SK-N-SH treated with all-trans-retinoic acid at 6 μM for 48 hours (cell line): ENCODE measurements at regions not wholly inside any gene's neighbourhood (a gene's known extent, or its start where the extent isn't known, plus 50 kb on each side); places are given as distances from the start of the nearest gene placed in this dataset.

Experiments used
- ATAC-seq: fragments of 200-7000 bp; cut with Tn5 transposase; 3 replicates; pipeline ENCODE4 v1.9.1; 2020; ENCODE audit warnings: mild to moderate bottlenecking, moderate library complexity
- ARNTL ChIP-seq: fragments of 450-650 bp; formaldehyde crosslinking; IDR thresholded peaks from 2 replicates; pipeline ENCODE4 v1.5.0; 2020; ENCODE audit warnings: low read depth, mild to moderate bottlenecking, moderate library complexity, borderline replicate concordance
- BACH2 ChIP-seq: fragments of 250-450 bp; sonication (Bioruptor Pico); IDR thresholded peaks from 2 replicates; pipeline ENCODE4 v1.9.0; 2021; ENCODE audit warnings: mild to moderate bottlenecking, borderline replicate concordance
- CREB5 ChIP-seq: fragments of 250-450 bp; sonication (Bioruptor Pico); IDR thresholded peaks from 2 replicates; pipeline ENCODE4 v1.5.1; 2020; ENCODE audit warnings: low read depth, mild to moderate bottlenecking, moderate library complexity
- CSDC2 ChIP-seq: fragments of 250-450 bp; sonication (Bioruptor Pico); IDR thresholded peaks from 2 replicates; pipeline ENCODE4 v1.5.0; 2020; ENCODE audit warnings: mild to moderate bottlenecking, moderate library complexity
- CSRNP3 ChIP-seq: fragments of 250-450 bp; sonication (Bioruptor Pico); IDR thresholded peaks from 2 replicates; pipeline ENCODE4 v1.5.1; 2021; ENCODE audit warnings: mild to moderate bottlenecking, moderate library complexity
- ESRRG ChIP-seq: fragments of 250-450 bp; sonication (Bioruptor Pico); IDR thresholded peaks from 2 replicates; pipeline ENCODE4 v1.6.1; 2021; ENCODE audit warnings: mild to moderate bottlenecking
- GLIS3 ChIP-seq: fragments of 250-450 bp; sonication (Bioruptor Pico); IDR thresholded peaks from 2 replicates; pipeline ENCODE4 v1.5.0; 2020; ENCODE audit warnings: mild to moderate bottlenecking, moderate library complexity
- ISL1 ChIP-seq: fragments of 250-450 bp; sonication (Bioruptor Pico); IDR thresholded peaks from 2 replicates; pipeline ENCODE4 v2.1.2; 2022; ENCODE audit warnings: mild to moderate bottlenecking, moderate library complexity
- OSR1 ChIP-seq: fragments of 250-450 bp; sonication (Bioruptor Pico); IDR thresholded peaks from 2 replicates; pipeline ENCODE4 v1.8.0; 2022; ENCODE audit warnings: moderate library complexity, mild to moderate bottlenecking, inconsistent platforms
- PATZ1 ChIP-seq: fragments of 250-450 bp; sonication (Bioruptor Pico); IDR thresholded peaks from 2 replicates; pipeline ENCODE4 v1.8.0; 2020; ENCODE audit warnings: mild to moderate bottlenecking, moderate library complexity, borderline replicate concordance
- POU6F1 ChIP-seq: fragments of 250-450 bp; sonication (Bioruptor Pico); IDR thresholded peaks from 2 replicates; pipeline ENCODE4 v1.8.0; 2021; ENCODE audit warnings: low read depth, mild to moderate bottlenecking, moderate library complexity, borderline replicate concordance
- RARB ChIP-seq: fragments of 250-450 bp; sonication (Bioruptor Pico); IDR thresholded peaks from 2 replicates; pipeline ENCODE4 v1.8.0; 2021; ENCODE audit warnings: mild to moderate bottlenecking, moderate library complexity
- SNAI2 ChIP-seq: fragments of 250-450 bp; sonication (Bioruptor Pico); IDR thresholded peaks from 2 replicates; pipeline ENCODE4 v1.5.0; 2020; ENCODE audit warnings: mild to moderate bottlenecking, moderate library complexity
- TCF4 ChIP-seq: fragments of 250-450 bp; sonication (Bioruptor Pico); IDR thresholded peaks from 2 replicates; pipeline ENCODE4 v1.8.0; 2021; ENCODE audit warnings: mild to moderate bottlenecking, moderate library complexity, borderline replicate concordance
- TOX ChIP-seq: fragments of 250-450 bp; sonication (Bioruptor Pico); IDR thresholded peaks from 2 replicates; pipeline ENCODE4 v1.8.0; 2021; ENCODE audit warnings: mild to moderate bottlenecking, moderate library complexity, borderline replicate concordance
- TSHZ2 ChIP-seq: fragments of 250-450 bp; sonication (Bioruptor Pico); IDR thresholded peaks from 2 replicates; pipeline ENCODE4 v1.5.0; 2020; ENCODE audit warnings: mild to moderate bottlenecking, moderate library complexity
- ZC3H10 ChIP-seq: fragments of 250-450 bp; sonication (Bioruptor Pico); IDR thresholded peaks from 2 replicates; pipeline ENCODE4 v1.5.1; 2021; ENCODE audit warnings: mild to moderate bottlenecking, moderate library complexity
- ZFP3 ChIP-seq: fragments of 250-450 bp; sonication (Bioruptor Pico); IDR thresholded peaks from 2 replicates; pipeline ENCODE4 v1.5.0; 2020; ENCODE audit warnings: mild to moderate bottlenecking, moderate library complexity
- ZFP30 ChIP-seq: fragments of 450-650 bp; formaldehyde crosslinking; IDR thresholded peaks from 2 replicates; pipeline ENCODE4 v1.5.0; 2022; ENCODE audit warnings: mild to moderate bottlenecking, moderate library complexity
- ZNF565 ChIP-seq: fragments of 450-650 bp; formaldehyde crosslinking; conservative IDR thresholded peaks from 2 replicates; pipeline ENCODE4 v1.5.0; 2020; ENCODE audit warnings: low read depth, mild to moderate bottlenecking, moderate library complexity
- ZNF70 ChIP-seq: fragments of 450-650 bp; formaldehyde crosslinking; IDR thresholded peaks from 2 replicates; pipeline ENCODE4 v1.5.0; 2020; ENCODE audit warnings: mild to moderate bottlenecking, moderate library complexity
- ZNF8 ChIP-seq: fragments of 450-650 bp; formaldehyde crosslinking; IDR thresholded peaks from 2 replicates; pipeline ENCODE4 v1.5.0; 2020; ENCODE audit warnings: mild to moderate bottlenecking, moderate library complexity

- TF ChIP-seq CREB5 (CRISPR knock-in tag) (no peak), BACH2 (CRISPR knock-in tag) (no peak), ESRRG (CRISPR knock-in tag) (no peak), ZFP30 (CRISPR knock-in tag) (no peak), CSRNP3 (CRISPR knock-in tag) (no peak), TOX (CRISPR knock-in tag) (no peak), PATZ1 (CRISPR knock-in tag) (no peak), RARB (no peak), GLIS3 (CRISPR knock-in tag) (no peak), ARNTL (CRISPR knock-in tag) (no peak), ZC3H10 (no peak), ISL1 (CRISPR knock-in tag) (no peak), ZNF565 (no peak), TCF4 (CRISPR knock-in tag) (no peak), ZNF8 (CRISPR knock-in tag) (no peak), POU6F1 (CRISPR knock-in tag) (no peak), ZNF70 (CRISPR knock-in tag) (no peak), CSDC2 (CRISPR knock-in tag) (no peak)
- no peak for ATAC-seq
These were observed 63.1 kb upstream of the NOL4 start for GRCh38 chr18:34287825-34288224.

- TF ChIP-seq POU6F1 (CRISPR knock-in tag): no peak
- TF ChIP-seq, all 23 proteins: peak for 0
These were observed 67.9 kb upstream of the NOL4 start for GRCh38 chr18:34292594-34292993.

GRCh38 chr18:34297287-34297686 lies 72.6 kb upstream of the NOL4 start:
- ATAC-seq: no peak
- TF ChIP-seq TCF4 (CRISPR knock-in tag) (no peak), ZFP30 (CRISPR knock-in tag) (no peak), ZNF70 (CRISPR knock-in tag) (no peak), OSR1 (CRISPR knock-in tag) (no peak), ESRRG (CRISPR knock-in tag) (no peak), POU6F1 (CRISPR knock-in tag) (no peak), SNAI2 (no peak), CSRNP3 (CRISPR knock-in tag) (no peak), TOX (CRISPR knock-in tag) (no peak), ZNF8 (CRISPR knock-in tag) (no peak), ZNF565 (no peak), ZC3H10 (no peak), TSHZ2 (CRISPR knock-in tag) (no peak), ARNTL (CRISPR knock-in tag) (no peak), BACH2 (CRISPR knock-in tag) (no peak), RARB (no peak), ZFP3 (CRISPR knock-in tag) (no peak), CSDC2 (CRISPR knock-in tag) (no peak), GLIS3 (CRISPR knock-in tag) (no peak)

More at GRCh38 chr18:34292594-34292993, 67.9 kb upstream of the NOL4 start:
- no peak for ATAC-seq
